GM08714 (cell line): ENCODE measurements at regions not wholly inside any gene's neighbourhood (a gene's known extent, or its start where the extent isn't known, plus 50 kb on each side); places are given as distances from the start of the nearest gene placed in this dataset.

Source experiments
- H3K4me3 ChIP-seq: fragments of 200-500 bp; sonication (Bioruptor generic); 2 replicates; pipeline ENCODE4 v1.5.1; 2014; ENCODE audit warnings: mild to moderate bottlenecking, low read length, inconsistent platforms
- ZNF274 ChIP-seq: IDR thresholded peaks from 2 replicates; pipeline ENCODE4 v1.6.1; 2012; ENCODE audit warnings: mild to moderate bottlenecking, low read depth, low read length

DNA sequence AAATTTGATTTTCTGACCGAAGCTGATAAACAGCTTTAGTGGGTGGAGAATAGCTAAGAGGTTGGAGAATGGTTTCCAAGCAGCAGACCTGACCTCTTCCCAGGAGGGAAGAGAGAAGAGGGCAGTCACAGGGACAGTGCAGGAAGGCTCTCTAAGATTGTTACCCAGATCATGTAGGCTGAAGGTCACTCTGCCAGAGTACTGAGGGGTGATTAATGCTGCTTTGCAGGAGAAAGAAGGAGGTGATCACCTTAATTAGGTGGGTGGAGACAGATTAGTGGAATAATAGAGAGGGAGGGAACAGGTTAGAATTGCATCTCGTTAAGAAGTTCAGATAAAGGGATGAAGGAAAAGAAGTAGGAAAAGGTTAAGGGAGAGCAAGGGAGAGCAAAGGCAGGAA is 440.5 kb downstream of the BRINP1 start:
- H3K4me3 ChIP-seq: no peak overlapping the region
- TF ChIP-seq ZNF274: no peak

DNA sequence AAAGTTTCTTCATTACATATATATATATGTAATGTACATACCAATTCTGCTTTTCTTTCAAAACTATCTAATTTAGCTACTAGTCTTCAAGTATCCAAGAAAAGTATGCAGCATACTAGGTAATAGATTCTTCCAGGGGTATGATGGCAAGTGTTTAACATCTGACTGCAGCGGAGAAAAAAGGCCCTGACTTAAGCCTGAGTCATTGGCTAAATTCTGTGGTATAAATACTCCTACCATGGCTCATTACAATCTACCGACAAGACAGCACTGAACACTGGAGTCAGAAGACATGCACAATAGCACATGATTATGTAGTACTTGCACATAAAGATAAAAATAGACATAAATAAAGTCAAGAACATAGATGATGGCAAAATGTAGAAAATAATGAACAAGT is 439.9 kb downstream of the BRINP1 start:
- no peak for TF ChIP-seq ZNF274
- no peak overlapping the region for H3K4me3 ChIP-seq

DNA sequence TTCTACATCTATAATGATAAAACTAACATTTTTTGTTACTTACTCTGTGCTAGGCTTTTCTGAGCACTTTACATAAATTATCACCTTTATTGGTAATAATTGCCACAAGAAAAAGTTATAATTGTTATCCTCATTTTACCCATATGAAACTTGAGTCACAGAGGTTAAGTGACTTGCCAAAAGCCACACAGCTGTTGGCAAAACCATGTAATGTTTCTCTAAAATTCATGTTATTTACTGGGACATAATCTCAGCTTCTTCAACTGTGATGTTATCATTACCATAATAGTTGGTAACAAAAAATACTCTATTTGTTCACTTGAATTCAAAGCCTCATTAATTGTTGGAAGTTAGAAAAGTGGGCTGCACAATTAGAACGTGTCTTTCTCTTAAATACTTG is 437.3 kb downstream of the BRINP1 start:
- TF ChIP-seq ZNF274: no peak
- no peak overlapping the region for H3K4me3 ChIP-seq

DNA sequence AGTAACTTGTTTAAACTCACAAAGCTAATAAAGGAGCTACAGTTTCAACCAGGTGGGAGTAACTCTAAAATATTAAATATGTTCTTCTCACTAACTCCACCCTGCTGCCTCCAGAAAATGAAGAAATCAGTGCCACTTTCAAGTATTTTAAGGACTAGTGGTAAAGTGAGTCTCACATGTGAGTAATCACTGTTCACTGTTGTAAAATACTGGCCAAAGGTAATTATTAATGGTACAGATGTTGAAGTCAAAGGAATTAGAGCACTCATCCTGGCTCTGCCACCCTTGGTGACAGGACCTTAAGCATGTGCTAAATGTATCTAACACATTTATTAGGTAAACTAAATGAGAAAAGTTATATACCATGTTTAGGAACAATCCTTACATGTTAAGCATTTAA is 430.7 kb downstream of the BRINP1 start:
- no peak for TF ChIP-seq ZNF274
- H3K4me3 ChIP-seq: no peak overlapping the region

DNA sequence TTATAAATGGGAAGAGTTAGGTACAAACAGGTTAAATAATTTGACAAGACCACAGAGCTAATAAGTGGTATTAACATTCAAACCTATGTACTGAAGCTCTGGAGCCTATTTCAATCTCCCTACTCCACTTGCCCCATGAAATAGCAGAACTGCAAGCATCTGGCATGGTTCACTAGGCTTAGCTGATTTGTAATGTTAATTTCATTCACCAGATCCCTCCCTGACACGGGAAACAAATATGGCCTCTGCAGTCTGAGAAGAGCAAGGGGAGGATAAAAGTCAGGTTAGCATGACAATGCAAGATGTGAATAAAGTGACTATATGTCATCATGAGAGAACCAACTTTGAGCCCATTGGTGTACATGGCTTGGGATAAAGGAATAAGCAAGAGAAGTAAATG is 428.8 kb downstream of the BRINP1 start:
- no peak for TF ChIP-seq ZNF274
- no peak overlapping the region for H3K4me3 ChIP-seq

DNA sequence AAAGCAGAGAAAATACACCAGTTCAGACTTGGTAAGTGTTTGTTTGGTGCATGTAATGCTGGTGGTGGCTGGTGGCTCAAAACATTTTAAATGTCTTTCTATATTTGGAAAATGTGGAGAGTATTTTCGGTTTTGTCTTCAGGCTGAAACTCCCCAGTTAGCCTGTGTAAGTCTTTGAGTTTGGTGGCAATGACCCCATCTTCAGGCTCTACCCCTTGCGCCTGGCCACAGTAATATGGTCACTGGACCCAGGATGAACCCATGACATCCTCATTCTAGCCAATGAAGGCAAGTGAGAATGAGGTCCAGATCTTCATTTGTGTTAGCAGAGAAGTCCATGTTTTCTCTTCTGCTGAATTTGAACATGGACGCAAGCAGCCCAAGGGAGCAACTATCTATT is 422.6 kb downstream of the BRINP1 start:
- no peak for TF ChIP-seq ZNF274
- H3K4me3 ChIP-seq: no peak overlapping the region

DNA sequence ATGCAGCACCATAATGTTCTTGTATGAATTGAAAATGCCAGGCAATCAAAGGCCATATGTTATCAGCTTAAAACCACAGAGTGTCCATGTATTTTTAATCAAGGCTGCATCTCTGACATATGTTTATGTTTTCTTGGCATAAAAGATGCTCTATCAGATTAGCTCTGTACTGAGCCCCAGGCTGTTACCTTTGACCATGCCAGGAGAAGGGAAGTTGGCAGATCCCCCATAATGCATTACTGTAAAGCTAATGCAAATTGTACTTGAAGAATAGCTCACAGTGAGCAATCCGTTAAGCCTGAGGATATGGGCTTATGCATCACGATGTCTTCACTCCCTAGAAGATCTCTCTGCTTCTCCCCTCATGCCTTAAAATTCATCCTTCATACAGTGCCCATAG is 414.4 kb downstream of the BRINP1 start:
- no peak for TF ChIP-seq ZNF274
- no peak overlapping the region for H3K4me3 ChIP-seq

DNA sequence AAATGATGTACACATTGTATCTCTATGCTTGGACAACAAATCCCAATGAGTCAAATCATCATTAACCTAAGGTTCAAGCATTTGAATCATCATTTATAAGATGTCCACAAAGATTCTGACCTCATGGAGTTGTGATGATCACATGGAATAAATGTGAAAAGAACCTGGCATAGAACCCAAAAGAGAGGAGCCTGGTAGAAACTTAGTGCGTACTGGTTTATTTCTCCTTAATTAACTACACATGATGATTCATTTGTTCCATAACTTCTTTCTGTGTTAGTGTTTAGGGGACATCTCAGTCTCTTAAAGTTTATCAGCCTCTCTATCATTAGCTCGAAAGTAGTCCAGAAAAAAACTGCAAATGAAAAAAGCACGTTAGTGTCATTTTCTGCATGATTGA is 411.6 kb downstream of the BRINP1 start:
- no peak for TF ChIP-seq ZNF274
- no peak overlapping the region for H3K4me3 ChIP-seq

DNA sequence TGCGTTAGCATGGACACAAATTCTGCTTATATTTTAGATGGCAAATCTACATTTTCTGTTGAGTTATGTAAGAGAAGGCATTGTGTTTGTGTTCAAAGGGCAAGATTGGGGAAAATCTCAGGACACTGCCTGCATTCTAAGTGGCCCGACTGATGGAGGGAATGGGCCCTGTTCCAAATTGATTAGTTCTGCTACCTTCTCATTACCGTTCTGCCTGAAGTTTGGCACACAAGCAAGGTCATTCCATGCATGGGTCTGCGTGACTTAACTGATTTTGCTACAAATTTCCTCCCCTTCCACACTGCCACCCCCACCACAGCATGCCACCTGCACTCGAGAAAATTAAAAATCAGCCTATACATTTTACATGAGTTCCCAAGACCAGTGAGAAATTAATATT is 409.9 kb downstream of the BRINP1 start:
- H3K4me3 ChIP-seq: no peak overlapping the region
- no peak for TF ChIP-seq ZNF274

DNA sequence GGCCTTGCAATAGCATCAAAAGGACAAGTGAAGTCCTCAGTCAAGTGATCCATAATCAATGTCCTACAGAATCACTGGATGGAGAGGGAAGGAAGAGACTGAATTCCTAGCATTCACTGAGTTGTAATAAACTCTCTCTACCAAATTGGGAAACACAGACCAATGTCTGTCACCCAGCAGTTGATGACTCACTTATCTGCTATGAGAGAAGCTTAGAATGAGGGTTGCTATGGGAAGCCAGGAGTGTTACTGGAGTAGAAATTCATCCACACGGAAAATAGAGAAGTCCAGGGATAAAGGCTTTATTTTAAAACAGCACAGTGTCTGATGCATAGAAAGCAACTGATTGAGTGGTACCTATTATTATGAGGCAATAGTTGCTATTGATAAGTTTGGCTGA is 407.4 kb downstream of the BRINP1 start:
- H3K4me3 ChIP-seq: no peak overlapping the region
- no peak for TF ChIP-seq ZNF274

DNA sequence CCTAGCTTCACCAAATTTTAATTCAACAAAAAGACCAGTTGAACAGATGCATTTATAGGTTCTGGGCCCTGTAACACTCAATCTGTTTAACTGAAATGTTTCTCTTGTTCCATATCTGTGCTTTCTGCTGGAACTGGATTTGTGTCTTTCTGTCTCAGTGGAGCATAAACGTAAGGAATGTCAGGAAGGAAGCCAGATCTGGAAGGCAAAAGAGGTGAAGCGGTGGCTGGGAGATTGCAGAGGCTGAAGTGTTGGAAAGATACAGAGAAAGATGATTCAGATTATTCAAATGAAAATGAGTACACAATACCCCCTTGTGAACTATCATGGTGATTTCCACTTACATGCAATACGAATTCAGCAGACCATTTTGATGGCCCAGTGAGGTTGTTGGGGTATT is 406.8 kb downstream of the BRINP1 start:
- TF ChIP-seq ZNF274: no peak
- H3K4me3 ChIP-seq: no peak overlapping the region

DNA sequence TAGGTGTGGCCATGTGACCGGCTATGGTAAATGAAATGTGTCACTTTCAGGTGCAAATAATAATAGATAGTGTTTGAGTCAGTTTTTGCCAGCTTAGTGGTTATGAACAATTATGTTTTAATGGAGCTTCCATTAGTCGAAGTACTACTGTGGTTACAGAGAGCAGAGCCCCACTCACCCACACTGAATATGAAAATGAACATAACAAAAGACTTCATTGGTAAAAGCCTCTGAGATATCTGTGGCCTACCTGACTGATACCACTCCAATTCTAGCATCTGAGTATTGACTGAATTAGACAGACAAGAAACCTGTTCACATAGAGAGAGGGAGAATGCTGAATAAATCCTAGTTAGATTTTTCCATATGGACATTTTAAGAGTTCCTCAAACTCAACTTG is 405.6 kb downstream of the BRINP1 start:
- TF ChIP-seq ZNF274: no peak
- H3K4me3 ChIP-seq: no peak overlapping the region

DNA sequence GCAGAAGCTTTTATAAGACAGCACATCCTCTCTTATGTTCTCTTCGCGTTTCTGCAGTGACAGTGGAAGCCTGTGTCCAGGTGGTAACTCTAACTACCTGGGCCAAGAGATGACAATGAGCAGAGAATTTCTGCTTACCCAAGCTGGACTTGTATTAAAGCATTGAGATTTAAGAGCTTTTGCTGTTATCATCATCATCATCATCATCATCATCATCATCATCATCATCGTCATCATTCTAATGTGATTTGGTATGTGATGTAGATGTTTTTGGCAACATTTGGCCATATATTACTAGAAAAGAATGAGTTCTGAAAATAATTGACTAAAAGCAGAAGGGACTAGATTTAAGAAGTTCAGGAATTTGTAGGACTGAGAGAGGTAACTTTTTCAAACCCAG is 401.3 kb downstream of the BRINP1 start:
- no peak overlapping the region for H3K4me3 ChIP-seq
- no peak for TF ChIP-seq ZNF274

DNA sequence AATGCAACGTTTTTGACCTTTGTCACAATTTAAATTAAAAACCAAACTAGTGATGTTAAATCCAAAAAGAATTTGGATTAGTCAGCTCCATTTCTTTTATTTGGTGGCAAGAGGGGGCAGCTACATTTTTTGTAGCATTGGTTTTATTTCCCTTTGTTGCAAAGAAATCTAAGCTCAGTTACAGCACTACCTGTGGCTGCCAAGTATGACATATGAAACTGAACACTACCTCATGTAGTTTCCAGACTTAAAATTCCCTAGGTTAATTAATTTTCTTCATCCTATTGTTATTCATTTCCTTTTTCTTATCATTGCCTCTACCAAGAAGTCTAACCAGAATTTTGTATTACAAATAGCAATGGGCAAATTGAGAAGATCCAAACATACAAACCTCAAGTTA is 393.5 kb downstream of the BRINP1 start:
- no peak overlapping the region for H3K4me3 ChIP-seq
- TF ChIP-seq ZNF274: no peak

DNA sequence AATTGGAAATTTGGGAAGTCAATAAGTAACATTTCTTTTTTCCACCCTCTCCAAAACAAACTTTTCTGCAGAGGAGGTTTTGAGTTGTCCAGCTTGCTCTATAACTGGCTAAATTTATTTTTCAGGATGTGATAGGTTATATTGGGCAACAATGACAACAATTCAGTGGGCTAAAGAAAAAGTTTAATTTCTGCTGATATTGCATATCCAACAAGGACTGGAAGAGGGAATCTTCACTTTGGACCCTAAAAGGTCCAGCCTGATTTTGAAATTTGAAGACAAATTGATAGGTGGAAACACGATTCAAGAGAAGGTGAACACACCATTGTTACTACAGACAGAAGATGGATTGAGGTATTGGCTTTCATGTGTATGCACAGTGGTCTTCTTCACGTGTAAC is 393.1 kb downstream of the BRINP1 start:
- TF ChIP-seq ZNF274: no peak
- no peak overlapping the region for H3K4me3 ChIP-seq

DNA sequence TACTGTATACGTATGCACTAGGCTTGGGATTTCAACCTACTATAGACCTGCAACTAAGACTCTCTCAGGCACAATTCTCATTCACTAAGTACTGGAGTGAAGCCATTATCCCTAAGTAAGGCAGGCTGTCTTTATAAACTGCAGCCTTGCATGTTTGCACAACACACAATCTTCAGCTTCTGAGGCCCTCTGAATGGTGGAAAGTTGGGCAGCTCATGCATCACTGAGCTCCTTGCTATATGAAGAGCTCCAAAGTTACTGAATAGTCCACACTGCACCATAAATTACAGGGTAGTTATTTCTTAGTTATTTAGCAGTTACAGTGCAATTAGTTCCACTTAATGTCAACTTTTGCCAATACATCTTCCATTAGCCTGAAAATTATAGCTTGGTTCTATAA is 384.6 kb downstream of the BRINP1 start:
- no peak for TF ChIP-seq ZNF274
- H3K4me3 ChIP-seq: no peak overlapping the region

DNA sequence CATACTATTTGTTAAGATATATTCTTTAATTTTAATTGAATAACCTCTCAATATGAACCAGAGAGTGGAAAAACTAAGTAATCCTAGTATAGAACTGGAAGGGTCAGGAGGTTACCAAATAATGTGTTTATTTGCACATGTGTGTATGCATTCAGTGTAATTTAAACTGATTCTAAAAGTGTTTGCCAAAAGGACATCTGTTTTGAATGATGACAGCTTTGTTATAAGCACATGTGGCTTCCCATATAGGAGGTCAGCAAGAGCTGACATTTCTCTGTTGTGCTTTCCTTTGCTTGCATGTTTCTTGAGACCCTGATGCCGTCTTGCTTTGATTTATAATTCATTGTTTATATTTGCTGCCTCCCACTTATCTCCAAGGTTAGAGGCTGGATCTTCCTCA is 383.4 kb downstream of the BRINP1 start:
- no peak for TF ChIP-seq ZNF274
- no peak overlapping the region for H3K4me3 ChIP-seq
